ENCODE measurements at regions not wholly inside any gene's neighbourhood (a gene's known extent, or its start where the extent isn't known, plus 50 kb on each side); places are given as distances from the start of the nearest gene placed in this dataset.

- no peak for DNase-seq (ENCODE audit: extremely low spot score in 2 of 2)
- no peaks in the 10 kb centered on the region for H3K36me3 ChIP-seq
- no peak overlapping the region for H3K27ac ChIP-seq
- H3K9me3 ChIP-seq: no peaks in the 10 kb centered on the region
- intact Hi-C loops (cut with DNase I): no loop called here
- H3K27me3 ChIP-seq: no peaks in the 10 kb centered on the region
- H3K4me1 ChIP-seq: no peaks in the 10 kb centered on the region
- no peak for TF ChIP-seq POLR2AphosphoS5 (IDR thresholded peaks at IDR 0.05; ENCODE audit: insufficient read depth in 1 of 2, low read depth in 1 of 2)
- TF ChIP-seq CTCF (IDR thresholded peaks at IDR 0.05): no peak
- TF ChIP-seq POLR2A (IDR thresholded peaks at IDR 0.05): no peak
- no peak overlapping the region for H3K4me3 ChIP-seq
These were observed 312.4 kb downstream of the BUD13 start for GRCh38 chr11:116460156-116460920.

GRCh38 chr11:116459185-116460045 is 313.4 kb downstream of the BUD13 start:
- no peak for TF ChIP-seq CTCF (IDR thresholded peaks at IDR 0.05)
- TF ChIP-seq POLR2AphosphoS5 (IDR thresholded peaks at IDR 0.05; ENCODE audit: insufficient read depth in 1 of 2, low read depth in 1 of 2): no peak
- no peak for DNase-seq (ENCODE audit: extremely low spot score in 2 of 2)
- H3K9me3 ChIP-seq: no peaks in the 10 kb centered on the region
- no peaks in the 10 kb centered on the region for H3K27me3 ChIP-seq
- intact Hi-C loops (cut with DNase I): no loop called here
- no peaks in the 10 kb centered on the region for H3K4me1 ChIP-seq
- no peak overlapping the region for H3K27ac ChIP-seq
- H3K36me3 ChIP-seq: no peaks in the 10 kb centered on the region
- no peak overlapping the region for H3K4me3 ChIP-seq

GRCh38 chr11:116458546-116458945 is 314.2 kb downstream of the BUD13 start:
- Histone ChIP-seq H3K4me1 (no peaks in the 10 kb centered on the region), H3K27me3 (no peaks in the 10 kb centered on the region), H3K27ac (no peak overlapping the region), H3K9me3 (no peaks in the 10 kb centered on the region), H3K36me3 (no peaks in the 10 kb centered on the region), H3K4me3 (no peak overlapping the region)
- intact Hi-C loops (cut with DNase I): no loop called here
- TF ChIP-seq POLR2AphosphoS5 (IDR thresholded peaks at IDR 0.05; ENCODE audit: insufficient read depth in 1 of 2, low read depth in 1 of 2) (no peak), CTCF (IDR thresholded peaks at IDR 0.05) (no peak), POLR2A (IDR thresholded peaks at IDR 0.05) (no peak)
- no peak for DNase-seq (ENCODE audit: extremely low spot score in 2 of 2)

- intact Hi-C loops (cut with DNase I): no loop called here
- Histone ChIP-seq H3K9me3 (no peaks in the 10 kb centered on the region), H3K27me3 (no peaks in the 10 kb centered on the region), H3K4me3 (no peak overlapping the region), H3K27ac (no peak overlapping the region), H3K36me3 (no peaks in the 10 kb centered on the region), H3K4me1 (no peaks in the 10 kb centered on the region)
- no peak for DNase-seq (ENCODE audit: extremely low spot score in 2 of 2)
- TF ChIP-seq POLR2AphosphoS5 (IDR thresholded peaks at IDR 0.05; ENCODE audit: insufficient read depth in 1 of 2, low read depth in 1 of 2) (no peak), POLR2A (IDR thresholded peaks at IDR 0.05) (no peak), CTCF (IDR thresholded peaks at IDR 0.05) (no peak)
These were observed 315.3 kb downstream of the BUD13 start for GRCh38 chr11:116457336-116458007.
